Liver (tissue), 7 donors: ENCODE measurements at regions not wholly inside any gene's neighbourhood (a gene's known extent, or its start where the extent isn't known, plus 50 kb on each side); places are given as distances from the start of the nearest gene placed in this dataset.
"Not testable (repeated sequence)": the region's sequence is repeated elsewhere in the genome, so short reads cannot be mapped to it uniquely, and the experiment has no call there.

Experiments
- DNase-seq: peaks from one replicate; pipeline ENCODE4 v3.0.0-alpha.2; 2017; ENCODE audit warnings: low spot score
- H3K27ac ChIP-seq, 2 donors: one replicate each; pipeline ENCODE4 v1.7.0; 2013; ENCODE audit warnings: inconsistent platforms in 2 of 2, low read length in 2 of 2, control low read depth in 1 of 2, low read depth in 1 of 2, mild to moderate bottlenecking in 1 of 2
- H3K27me3 ChIP-seq, 4 donors: one replicate each; pipeline versions ENCODE4 v1.6.1 to v1.7.0; 2013; ENCODE audit warnings: low read length in 3 of 4, inconsistent platforms in 1 of 4, mild to moderate bottlenecking in 1 of 4, moderate library complexity in 1 of 4; ENCODE audit not compliant: control insufficient read depth in 4 of 4, insufficient read depth in 4 of 4
- H3K36me3 ChIP-seq, 4 donors: one replicate each; pipeline versions ENCODE4 v1.6.1 to v1.7.0; 2013; ENCODE audit warnings: low read length in 3 of 4, mild to moderate bottlenecking in 3 of 4, low read depth in 1 of 4, moderate library complexity in 1 of 4; ENCODE audit not compliant: control insufficient read depth in 4 of 4, insufficient read depth in 3 of 4
- H3K4me1 ChIP-seq, 4 donors: one replicate each; pipeline versions ENCODE4 v1.6.1 to v1.7.0; 2013; ENCODE audit warnings: low read length in 3 of 4, mild to moderate bottlenecking in 3 of 4, moderate library complexity in 1 of 4; ENCODE audit not compliant: control insufficient read depth in 4 of 4, insufficient read depth in 4 of 4
- H3K4me3 ChIP-seq, 3 donors: one replicate each; pipeline versions ENCODE4 v1.6.1 to v1.7.0; 2013; ENCODE audit warnings: low read length in 3 of 3, control low read depth in 1 of 3, low read depth in 1 of 3, mild to moderate bottlenecking in 1 of 3
- H3K9ac ChIP-seq, 2 donors: one replicate each; pipeline ENCODE4 v1.7.0; 2013; ENCODE audit warnings: low read length in 2 of 2, mild to moderate bottlenecking in 2 of 2, moderate library complexity in 2 of 2, control low read depth in 1 of 2, low read depth in 1 of 2
- H3K9me3 ChIP-seq, 4 donors: one replicate each; pipeline versions ENCODE4 v1.6.1 to v1.7.0; 2013; ENCODE audit warnings: low read length in 3 of 4; ENCODE audit not compliant: control insufficient read depth in 4 of 4
- GABPA ChIP-seq, 2 donors: IDR thresholded peaks in 1 of 2; conservative IDR thresholded peaks in 1 of 2; 2 replicates each; pipeline ENCODE4 v1.6.1; 2016; ENCODE audit warnings: antibody characterized with exemption in 2 of 2, mild to moderate bottlenecking in 1 of 2, moderate library complexity in 1 of 2
- HNF4A ChIP-seq, 2 donors: conservative IDR thresholded peaks; 2 replicates each; pipeline ENCODE4 v1.6.1; 2016; ENCODE audit warnings: antibody characterized with exemption in 2 of 2, mild to moderate bottlenecking in 2 of 2
- NR2F2 ChIP-seq: IDR thresholded peaks from 2 replicates; pipeline ENCODE4 v1.6.1; 2016; ENCODE audit warnings: antibody characterized with exemption
- RXRA ChIP-seq, 2 donors: IDR thresholded peaks; 2 replicates each; pipeline ENCODE4 v1.6.1; 2017 to 2018; ENCODE audit warnings: antibody characterized with exemption in 2 of 2, mild to moderate bottlenecking in 1 of 2
- YY1 ChIP-seq: IDR thresholded peaks from 2 replicates; pipeline ENCODE4 v1.6.1; 2016; ENCODE audit warnings: antibody characterized with exemption, mild to moderate bottlenecking
- WGBS: extraction: QIAGEN DNeasy Blood & Tissue Kit; methylation state at CpG from one replicate; pipeline ENCODE4 v1.1.7; 2013; 5-methylcytosine and 5-hydroxymethylcytosine counted together
- TF ChIP-seq, protein P1 (sequence below): IDR thresholded peaks from 2 replicates; pipeline ENCODE4 v1.6.1; 2016; ENCODE audit warnings: antibody characterized with exemption, mild to moderate bottlenecking
- TF ChIP-seq, protein P2 (sequence below): IDR thresholded peaks from 2 replicates; pipeline ENCODE4 v1.6.1; 2016; ENCODE audit warnings: antibody characterized with exemption
- donor health status: healthy.
- donor health status: healthy.
- donor health status: healthy.
- donor health status: healthy.

DNA sequence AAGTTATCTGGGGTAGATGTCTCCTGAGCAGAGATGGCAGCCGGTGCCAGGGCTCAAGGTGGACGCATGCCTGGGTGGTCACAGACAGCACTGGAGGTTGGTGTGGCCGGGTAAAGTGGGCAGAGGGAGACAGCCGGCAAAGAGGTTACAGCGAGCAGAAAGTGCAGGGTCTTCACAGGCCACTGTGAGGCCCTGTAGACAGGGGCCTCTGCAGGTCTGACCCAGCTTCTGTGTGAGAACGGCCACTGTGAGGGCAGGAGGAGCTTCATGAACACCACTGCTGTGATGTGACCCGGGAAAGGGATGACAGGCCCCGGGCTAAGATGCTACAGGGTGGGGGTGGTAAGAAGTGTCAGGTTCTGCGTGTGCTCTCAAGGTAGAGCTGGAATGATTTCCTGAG is 111.2 kb upstream of the VOPP1 start:
- DNase-seq, H3K27me3 ChIP-seq, H3K4me1 ChIP-seq, H3K27ac ChIP-seq, H3K4me3 ChIP-seq, H3K9me3 ChIP-seq, H3K36me3 ChIP-seq, H3K9ac ChIP-seq: not testable (repeated sequence)
- 67% methylated on average over 9 of the region's 9 CpGs for WGBS

DNA sequence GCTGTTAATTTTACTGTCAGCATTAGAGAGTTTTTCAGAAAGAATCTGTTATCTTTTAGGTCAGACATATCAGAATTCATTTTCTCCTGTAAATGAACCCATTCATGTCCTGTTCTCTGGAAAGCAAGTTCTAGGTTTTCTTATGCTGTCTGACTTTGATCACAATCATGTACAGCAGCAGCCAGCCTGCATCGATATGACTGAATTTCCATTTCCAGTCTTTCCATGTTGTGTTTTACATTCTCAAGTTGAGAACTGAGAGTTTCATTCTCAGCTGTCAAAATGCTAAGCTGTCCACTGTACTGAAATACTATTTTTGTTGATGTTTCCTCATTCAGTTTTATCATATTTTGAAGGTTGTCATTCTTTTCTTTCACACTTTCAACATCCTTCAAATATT is 103.3 kb upstream of the VOPP1 start:
- H3K4me1 ChIP-seq, H3K9ac ChIP-seq, H3K27ac ChIP-seq, H3K27me3 ChIP-seq, DNase-seq, H3K36me3 ChIP-seq, H3K4me3 ChIP-seq, H3K9me3 ChIP-seq: not testable (repeated sequence)
- 81% methylated on average over 1 of the region's 1 CpG for WGBS

DNA sequence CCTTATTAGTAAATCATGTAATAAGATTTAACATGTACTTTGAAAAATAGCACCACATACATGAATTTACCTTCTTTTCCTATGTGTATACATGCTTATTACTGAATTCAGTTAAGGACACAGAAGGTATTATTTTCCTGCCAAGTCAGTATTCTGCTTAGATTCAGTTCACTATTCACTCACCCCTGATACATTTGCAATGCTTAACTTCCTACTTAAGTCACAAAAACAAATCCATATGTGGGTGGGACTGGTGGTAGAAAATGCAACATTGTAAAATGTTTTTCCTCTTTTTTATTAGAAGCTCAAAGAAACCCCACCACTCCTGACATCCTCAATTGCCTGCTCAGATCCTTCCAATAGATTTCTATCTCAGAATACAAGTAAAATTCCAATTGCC is 101.2 kb upstream of the VOPP1 start:
- not testable (repeated sequence) for H3K9me3 ChIP-seq, H3K36me3 ChIP-seq, H3K27ac ChIP-seq, DNase-seq, H3K4me3 ChIP-seq, H3K4me1 ChIP-seq, H3K9ac ChIP-seq, H3K27me3 ChIP-seq

DNA sequence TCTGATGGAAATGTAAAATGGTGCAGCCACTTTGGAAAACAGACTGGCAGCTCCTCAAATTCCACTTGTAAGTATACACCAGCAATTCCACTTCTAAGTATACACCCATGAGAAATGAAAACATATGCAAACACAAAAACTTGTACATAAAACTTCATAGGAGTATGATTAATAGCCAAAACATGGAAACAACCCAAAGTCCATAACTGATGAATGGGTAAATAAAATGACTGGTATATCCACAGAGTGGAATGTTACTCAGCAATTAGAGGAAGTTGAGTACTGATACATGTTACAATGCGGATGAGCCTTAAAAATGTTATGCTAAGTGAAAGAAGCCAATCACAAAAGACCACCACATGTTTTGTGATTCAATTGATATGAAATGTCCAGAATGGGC is 99.8 kb upstream of the VOPP1 start:
- H3K27ac ChIP-seq, H3K9ac ChIP-seq, H3K27me3 ChIP-seq, H3K4me1 ChIP-seq, H3K4me3 ChIP-seq, H3K36me3 ChIP-seq, H3K9me3 ChIP-seq, DNase-seq: not testable (repeated sequence)
- WGBS = no CpG with 5 or more reads among the region's 1 CpG

DNA sequence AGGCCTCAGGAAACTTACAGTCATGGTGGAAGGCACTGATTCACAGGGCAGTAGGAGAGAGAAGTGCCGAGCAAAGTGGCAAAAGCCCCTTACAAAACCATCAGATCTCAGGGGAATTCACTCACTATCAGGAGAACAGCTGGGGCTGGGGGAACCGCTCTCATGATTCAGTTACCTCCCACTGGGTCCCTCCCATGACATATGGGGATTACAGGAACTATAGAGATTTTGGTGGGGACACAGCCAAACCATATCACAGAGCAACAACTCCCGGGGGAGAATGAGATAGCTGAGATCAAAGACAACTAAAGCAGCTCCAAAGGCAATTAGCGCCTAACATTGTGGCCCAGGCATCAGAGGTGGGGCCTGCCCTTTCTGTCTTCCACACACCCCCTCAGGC is 85.4 kb upstream of the VOPP1 start:
- Histone ChIP-seq H3K9me3 (no peaks in the 10 kb centered on the region), H3K4me1 (no peaks in the 10 kb centered on the region), H3K27ac (no peak overlapping the region), H3K36me3 (no peaks in the 10 kb centered on the region), H3K27me3 (no peaks in the 10 kb centered on the region), H3K4me3 (no peak overlapping the region), H3K9ac (no peak overlapping the region)
- 58% methylated on average over 4 of the region's 4 CpGs for WGBS
- no peak for DNase-seq
- TF ChIP-seq RXRA (IDR thresholded peaks at IDR 0.05) (no peak), NR2F2 (no peak), GABPA (IDR thresholded peaks at IDR 0.05 in 1 of 2, conservative IDR thresholded peaks at IDR 0.05 in 1 of 2) (no peak), HNF4A (conservative IDR thresholded peaks at IDR 0.05) (no peak), YY1 (no peak)
- TF ChIP-seq, protein P1, sequence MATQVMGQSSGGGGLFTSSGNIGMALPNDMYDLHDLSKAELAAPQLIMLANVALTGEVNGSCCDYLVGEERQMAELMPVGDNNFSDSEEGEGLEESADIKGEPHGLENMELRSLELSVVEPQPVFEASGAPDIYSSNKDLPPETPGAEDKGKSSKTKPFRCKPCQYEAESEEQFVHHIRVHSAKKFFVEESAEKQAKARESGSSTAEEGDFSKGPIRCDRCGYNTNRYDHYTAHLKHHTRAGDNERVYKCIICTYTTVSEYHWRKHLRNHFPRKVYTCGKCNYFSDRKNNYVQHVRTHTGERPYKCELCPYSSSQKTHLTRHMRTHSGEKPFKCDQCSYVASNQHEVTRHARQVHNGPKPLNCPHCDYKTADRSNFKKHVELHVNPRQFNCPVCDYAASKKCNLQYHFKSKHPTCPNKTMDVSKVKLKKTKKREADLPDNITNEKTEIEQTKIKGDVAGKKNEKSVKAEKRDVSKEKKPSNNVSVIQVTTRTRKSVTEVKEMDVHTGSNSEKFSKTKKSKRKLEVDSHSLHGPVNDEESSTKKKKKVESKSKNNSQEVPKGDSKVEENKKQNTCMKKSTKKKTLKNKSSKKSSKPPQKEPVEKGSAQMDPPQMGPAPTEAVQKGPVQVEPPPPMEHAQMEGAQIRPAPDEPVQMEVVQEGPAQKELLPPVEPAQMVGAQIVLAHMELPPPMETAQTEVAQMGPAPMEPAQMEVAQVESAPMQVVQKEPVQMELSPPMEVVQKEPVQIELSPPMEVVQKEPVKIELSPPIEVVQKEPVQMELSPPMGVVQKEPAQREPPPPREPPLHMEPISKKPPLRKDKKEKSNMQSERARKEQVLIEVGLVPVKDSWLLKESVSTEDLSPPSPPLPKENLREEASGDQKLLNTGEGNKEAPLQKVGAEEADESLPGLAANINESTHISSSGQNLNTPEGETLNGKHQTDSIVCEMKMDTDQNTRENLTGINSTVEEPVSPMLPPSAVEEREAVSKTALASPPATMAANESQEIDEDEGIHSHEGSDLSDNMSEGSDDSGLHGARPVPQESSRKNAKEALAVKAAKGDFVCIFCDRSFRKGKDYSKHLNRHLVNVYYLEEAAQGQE = no peak
- TF ChIP-seq, protein P2, sequence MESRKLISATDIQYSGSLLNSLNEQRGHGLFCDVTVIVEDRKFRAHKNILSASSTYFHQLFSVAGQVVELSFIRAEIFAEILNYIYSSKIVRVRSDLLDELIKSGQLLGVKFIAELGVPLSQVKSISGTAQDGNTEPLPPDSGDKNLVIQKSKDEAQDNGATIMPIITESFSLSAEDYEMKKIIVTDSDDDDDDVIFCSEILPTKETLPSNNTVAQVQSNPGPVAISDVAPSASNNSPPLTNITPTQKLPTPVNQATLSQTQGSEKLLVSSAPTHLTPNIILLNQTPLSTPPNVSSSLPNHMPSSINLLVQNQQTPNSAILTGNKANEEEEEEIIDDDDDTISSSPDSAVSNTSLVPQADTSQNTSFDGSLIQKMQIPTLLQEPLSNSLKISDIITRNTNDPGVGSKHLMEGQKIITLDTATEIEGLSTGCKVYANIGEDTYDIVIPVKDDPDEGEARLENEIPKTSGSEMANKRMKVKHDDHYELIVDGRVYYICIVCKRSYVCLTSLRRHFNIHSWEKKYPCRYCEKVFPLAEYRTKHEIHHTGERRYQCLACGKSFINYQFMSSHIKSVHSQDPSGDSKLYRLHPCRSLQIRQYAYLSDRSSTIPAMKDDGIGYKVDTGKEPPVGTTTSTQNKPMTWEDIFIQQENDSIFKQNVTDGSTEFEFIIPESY = no peak
